ENCODE measurements at regions not wholly inside any gene's neighbourhood (a gene's known extent, or its start where the extent isn't known, plus 50 kb on each side); places are given as distances from the start of the nearest gene placed in this dataset.

DNA sequence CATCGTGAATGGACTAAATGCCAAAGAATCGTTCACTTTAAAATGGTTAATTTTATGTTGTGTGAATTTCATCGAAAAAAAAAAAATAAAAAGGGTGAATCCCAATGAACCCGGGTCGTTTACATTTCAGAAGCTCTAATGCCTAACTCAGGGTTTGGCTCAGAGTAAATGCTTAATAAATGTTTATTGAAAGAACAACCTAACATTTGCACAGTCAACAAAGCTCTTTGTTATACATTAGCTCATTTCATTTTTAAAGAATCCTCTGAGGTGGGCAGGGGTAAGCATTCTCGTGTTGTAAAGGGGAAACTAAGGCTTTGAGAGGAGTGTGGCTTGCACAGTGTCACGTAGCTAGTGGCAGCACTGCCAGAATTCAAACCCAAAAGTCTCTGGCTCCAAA lies 109.5 kb downstream of the RPLP1 start:
- TF ChIP-seq, protein P1, sequence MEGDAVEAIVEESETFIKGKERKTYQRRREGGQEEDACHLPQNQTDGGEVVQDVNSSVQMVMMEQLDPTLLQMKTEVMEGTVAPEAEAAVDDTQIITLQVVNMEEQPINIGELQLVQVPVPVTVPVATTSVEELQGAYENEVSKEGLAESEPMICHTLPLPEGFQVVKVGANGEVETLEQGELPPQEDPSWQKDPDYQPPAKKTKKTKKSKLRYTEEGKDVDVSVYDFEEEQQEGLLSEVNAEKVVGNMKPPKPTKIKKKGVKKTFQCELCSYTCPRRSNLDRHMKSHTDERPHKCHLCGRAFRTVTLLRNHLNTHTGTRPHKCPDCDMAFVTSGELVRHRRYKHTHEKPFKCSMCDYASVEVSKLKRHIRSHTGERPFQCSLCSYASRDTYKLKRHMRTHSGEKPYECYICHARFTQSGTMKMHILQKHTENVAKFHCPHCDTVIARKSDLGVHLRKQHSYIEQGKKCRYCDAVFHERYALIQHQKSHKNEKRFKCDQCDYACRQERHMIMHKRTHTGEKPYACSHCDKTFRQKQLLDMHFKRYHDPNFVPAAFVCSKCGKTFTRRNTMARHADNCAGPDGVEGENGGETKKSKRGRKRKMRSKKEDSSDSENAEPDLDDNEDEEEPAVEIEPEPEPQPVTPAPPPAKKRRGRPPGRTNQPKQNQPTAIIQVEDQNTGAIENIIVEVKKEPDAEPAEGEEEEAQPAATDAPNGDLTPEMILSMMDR (conservative IDR thresholded peaks at IDR 0.05), result no peak
- no peak for TF ChIP-seq EZH2 (IDR thresholded peaks at IDR 0.05; ENCODE audit: low read depth)

Measured in PC-9 (cell line).